OCI-LY7 (cell line): ENCODE measurements at regions not wholly inside any gene's neighbourhood (a gene's known extent, or its start where the extent isn't known, plus 50 kb on each side); places are given as distances from the start of the nearest gene placed in this dataset.

ENCODE experiments used
- EZH2phosphoT487 ChIP-seq: fragments of 200-600 bp; sonication (generic); IDR thresholded peaks from 2 replicates; pipeline ENCODE4 v1.6.1; 2018; ENCODE audit warnings: low read depth, borderline replicate concordance, mild to moderate bottlenecking, mixed run types, antibody characterized with exemption, low read length, moderate library complexity, mixed read lengths
- TF ChIP-seq, protein P1 (sequence below): fragments of 200-600 bp; sonication (generic); conservative IDR thresholded peaks from 2 replicates; pipeline ENCODE4 v1.5.1; 2014; ENCODE audit warnings: mild to moderate bottlenecking, antibody characterized with exemption, low read length, moderate library complexity, mixed read lengths

GRCh38 chr13:76596216-76596615 lies 290.0 kb downstream of the KCTD12 start:
- TF ChIP-seq, protein P1, sequence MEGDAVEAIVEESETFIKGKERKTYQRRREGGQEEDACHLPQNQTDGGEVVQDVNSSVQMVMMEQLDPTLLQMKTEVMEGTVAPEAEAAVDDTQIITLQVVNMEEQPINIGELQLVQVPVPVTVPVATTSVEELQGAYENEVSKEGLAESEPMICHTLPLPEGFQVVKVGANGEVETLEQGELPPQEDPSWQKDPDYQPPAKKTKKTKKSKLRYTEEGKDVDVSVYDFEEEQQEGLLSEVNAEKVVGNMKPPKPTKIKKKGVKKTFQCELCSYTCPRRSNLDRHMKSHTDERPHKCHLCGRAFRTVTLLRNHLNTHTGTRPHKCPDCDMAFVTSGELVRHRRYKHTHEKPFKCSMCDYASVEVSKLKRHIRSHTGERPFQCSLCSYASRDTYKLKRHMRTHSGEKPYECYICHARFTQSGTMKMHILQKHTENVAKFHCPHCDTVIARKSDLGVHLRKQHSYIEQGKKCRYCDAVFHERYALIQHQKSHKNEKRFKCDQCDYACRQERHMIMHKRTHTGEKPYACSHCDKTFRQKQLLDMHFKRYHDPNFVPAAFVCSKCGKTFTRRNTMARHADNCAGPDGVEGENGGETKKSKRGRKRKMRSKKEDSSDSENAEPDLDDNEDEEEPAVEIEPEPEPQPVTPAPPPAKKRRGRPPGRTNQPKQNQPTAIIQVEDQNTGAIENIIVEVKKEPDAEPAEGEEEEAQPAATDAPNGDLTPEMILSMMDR: no peak
- no peak for TF ChIP-seq EZH2phosphoT487
